ENCODE measurements at regions not wholly inside any gene's neighbourhood (a gene's known extent, or its start where the extent isn't known, plus 50 kb on each side); places are given as distances from the start of the nearest gene placed in this dataset.
"Not testable (repeated sequence)": the region's sequence is repeated elsewhere in the genome, so short reads cannot be mapped to it uniquely, and the experiment has no call there.

DNA sequence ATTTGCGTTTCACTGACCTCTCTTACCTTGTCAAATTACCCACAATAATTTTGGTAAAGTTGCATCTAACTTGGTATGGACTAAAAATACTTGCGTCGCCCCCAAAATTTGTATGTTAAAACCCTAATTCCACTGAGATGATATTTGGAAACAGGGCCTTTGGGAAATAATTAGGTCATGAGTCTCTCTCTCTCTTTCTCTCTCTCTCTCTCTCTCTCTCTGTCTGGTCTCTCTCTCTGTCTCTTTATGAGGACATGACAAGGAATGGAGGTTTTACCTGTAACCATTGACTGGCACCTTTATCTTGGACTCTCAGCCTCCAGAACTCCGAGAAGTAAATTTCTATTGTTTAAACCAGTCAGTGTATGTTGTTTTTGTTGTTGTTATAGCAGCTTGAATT, 111.5 kb upstream of the BDP1 start:
- DNase-seq (ENCODE audit: low spot score); H3K36me3 ChIP-seq (ENCODE audit: insufficient read depth); H4K20me1 ChIP-seq (replicated peaks; ENCODE audit: insufficient read depth); H3K4me3 ChIP-seq; H3K4me1 ChIP-seq (ENCODE audit: insufficient read depth); H3K4me1 Mint-ChIP-seq; H2AFZ ChIP-seq; H3K79me2 ChIP-seq (replicated peaks; ENCODE audit: insufficient read depth); H3K4me2 ChIP-seq; H3K27me3 Mint-ChIP-seq (ENCODE audit: insufficient read depth, low read depth, poor library complexity); H3K36me3 Mint-ChIP-seq (ENCODE audit: low read depth); H3K9me2 ChIP-seq (ENCODE audit: insufficient read depth); H3F3A ChIP-seq (replicated peaks; ENCODE audit: low read depth); H3K9me3 Mint-ChIP-seq; H3K4me3 Mint-ChIP-seq; H3K27ac Mint-ChIP-seq; H3K27ac ChIP-seq (ENCODE audit: low read depth); H3K27me3 ChIP-seq (ENCODE audit: insufficient read depth); ATAC-seq: not testable (repeated sequence)

GRCh38 chr5:71372601-71373000, 82.8 kb upstream of the BDP1 start:
- not testable (repeated sequence) for H3K36me3 Mint-ChIP-seq (ENCODE audit: low read depth); H3K27ac Mint-ChIP-seq; H3K27ac ChIP-seq (ENCODE audit: low read depth); H2AFZ ChIP-seq; H3K9me2 ChIP-seq (ENCODE audit: insufficient read depth); H3F3A ChIP-seq (replicated peaks; ENCODE audit: low read depth); H3K36me3 ChIP-seq (ENCODE audit: insufficient read depth); H3K27me3 Mint-ChIP-seq (ENCODE audit: insufficient read depth, low read depth, poor library complexity); H3K4me3 Mint-ChIP-seq; H3K79me2 ChIP-seq (replicated peaks; ENCODE audit: insufficient read depth); H3K27me3 ChIP-seq (ENCODE audit: insufficient read depth); H4K20me1 ChIP-seq (replicated peaks; ENCODE audit: insufficient read depth); H3K9me3 Mint-ChIP-seq; H3K4me3 ChIP-seq
- H3K4me1 Mint-ChIP-seq = peaks cover 25% of the 10 kb centered on the region
- peak; percentile 63 for ATAC-seq
- peak; percentile 8 for DNase-seq (ENCODE audit: low spot score)
- H3K4me2 ChIP-seq = peak overlapping the region; percentile 63
- H3K4me1 ChIP-seq (ENCODE audit: insufficient read depth) = peaks cover 18% of the 10 kb centered on the region

- H2AFZ ChIP-seq; H3K9me2 ChIP-seq (ENCODE audit: insufficient read depth); H3K27me3 ChIP-seq (ENCODE audit: insufficient read depth); H4K20me1 ChIP-seq (replicated peaks; ENCODE audit: insufficient read depth); H3K9me3 Mint-ChIP-seq; H3K36me3 Mint-ChIP-seq (ENCODE audit: low read depth); H3K4me3 Mint-ChIP-seq; H3K27ac ChIP-seq (ENCODE audit: low read depth); DNase-seq (ENCODE audit: low spot score); H3K36me3 ChIP-seq (ENCODE audit: insufficient read depth); H3F3A ChIP-seq (replicated peaks; ENCODE audit: low read depth); H3K4me3 ChIP-seq; H3K27me3 Mint-ChIP-seq (ENCODE audit: insufficient read depth, low read depth, poor library complexity); H3K79me2 ChIP-seq (replicated peaks; ENCODE audit: insufficient read depth); H3K27ac Mint-ChIP-seq; H3K4me2 ChIP-seq: not testable (repeated sequence)
- H3K4me1 Mint-ChIP-seq = peaks cover 22% of the 10 kb centered on the region
- ATAC-seq = peak; percentile 26; the same call in 1 of the 3 replicates
- H3K4me1 ChIP-seq (ENCODE audit: insufficient read depth) = peaks cover 17% of the 10 kb centered on the region
Observed at GRCh38 chr5:71373054-71373734, 82.3 kb upstream of the BDP1 start.

DNA sequence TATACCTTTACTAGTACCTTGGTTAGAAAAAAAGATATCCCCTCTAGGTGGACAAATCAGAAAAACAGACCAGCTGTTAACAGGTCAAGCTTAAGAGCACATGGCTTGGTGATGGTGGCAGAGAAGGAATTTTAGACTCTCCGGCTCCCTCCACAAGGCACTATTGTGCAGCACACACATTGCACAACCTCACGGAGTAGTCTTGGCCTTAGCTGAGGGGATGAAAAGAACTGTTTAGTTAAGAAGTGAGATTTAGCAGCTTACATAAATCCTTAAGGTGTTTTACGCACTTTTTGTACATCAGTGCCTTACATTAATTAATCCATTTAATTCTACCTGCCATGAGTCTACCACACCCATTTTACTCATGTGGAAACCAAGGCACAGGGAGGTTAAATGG, 71.2 kb upstream of the BDP1 start:
- not testable (repeated sequence) for ATAC-seq; H3K27ac ChIP-seq (ENCODE audit: low read depth); H3F3A ChIP-seq (replicated peaks; ENCODE audit: low read depth); H3K4me1 Mint-ChIP-seq; H3K4me1 ChIP-seq (ENCODE audit: insufficient read depth); H3K4me3 Mint-ChIP-seq; H4K20me1 ChIP-seq (replicated peaks; ENCODE audit: insufficient read depth); H3K4me2 ChIP-seq; H3K9me2 ChIP-seq (ENCODE audit: insufficient read depth); H3K79me2 ChIP-seq (replicated peaks; ENCODE audit: insufficient read depth); H3K36me3 Mint-ChIP-seq (ENCODE audit: low read depth); H3K4me3 ChIP-seq; H3K27ac Mint-ChIP-seq; H3K9me3 Mint-ChIP-seq; H3K27me3 Mint-ChIP-seq (ENCODE audit: insufficient read depth, low read depth, poor library complexity); H3K27me3 ChIP-seq (ENCODE audit: insufficient read depth); H2AFZ ChIP-seq; H3K36me3 ChIP-seq (ENCODE audit: insufficient read depth); DNase-seq (ENCODE audit: low spot score)

All from GM23338 (cell line).